HL-60 (cell line): ENCODE measurements at regions not wholly inside any gene's neighbourhood (a gene's known extent, or its start where the extent isn't known, plus 50 kb on each side); places are given as distances from the start of the nearest gene placed in this dataset.

Experiments
- DNase-seq, 2 experiments: peaks; one replicate each; pipeline ENCODE4 v3.0.0-alpha.2; 2010 to 2020; ENCODE audit warnings: low read depth in 1 of 2, low spot score in 1 of 2
- H3K27ac ChIP-seq: fragments of 250-450 bp; sonication (Bioruptor Pico); replicated peaks from 2 replicates; pipeline ENCODE4 v1.5.1; 2020; ENCODE audit warnings: mild to moderate bottlenecking, moderate library complexity
- H3K27me3 ChIP-seq: fragments of 250-450 bp; sonication (Bioruptor Pico); 2 replicates; pipeline ENCODE4 v1.5.1; 2021; ENCODE audit warnings: mild to moderate bottlenecking, moderate library complexity; ENCODE audit not compliant: insufficient read depth, poor library complexity, severe bottlenecking
- H3K4me3 ChIP-seq: replicated peaks from 2 replicates; pipeline ENCODE4 v1.5.1; 2011; ENCODE audit warnings: mild to moderate bottlenecking, control low read depth, low read length; ENCODE audit not compliant: insufficient read depth
- GABPA ChIP-seq: IDR thresholded peaks from 2 replicates; pipeline ENCODE4 v1.6.1; 2012; ENCODE audit warnings: low read depth
- POLR2AphosphoS5 ChIP-seq: IDR thresholded peaks from 2 replicates; pipeline ENCODE4 v1.6.1; 2012; ENCODE audit warnings: low read depth
- SPI1 ChIP-seq: IDR thresholded peaks from 2 replicates; pipeline ENCODE4 v1.6.1; 2012; ENCODE audit warnings: low read depth, mild to moderate bottlenecking, borderline replicate concordance
- TF ChIP-seq, protein P1 (sequence below): IDR thresholded peaks from one replicate; pipeline ENCODE4 v1.5.1; 2011; ENCODE audit warnings: low read length, control low read depth, inconsistent platforms; ENCODE audit not compliant: insufficient read depth
- TF ChIP-seq, protein P2 (sequence below): IDR thresholded peaks from 2 replicates; pipeline ENCODE4 v1.6.1; 2012; ENCODE audit warnings: low read depth; ENCODE audit not compliant: insufficient replicate concordance

DNA sequence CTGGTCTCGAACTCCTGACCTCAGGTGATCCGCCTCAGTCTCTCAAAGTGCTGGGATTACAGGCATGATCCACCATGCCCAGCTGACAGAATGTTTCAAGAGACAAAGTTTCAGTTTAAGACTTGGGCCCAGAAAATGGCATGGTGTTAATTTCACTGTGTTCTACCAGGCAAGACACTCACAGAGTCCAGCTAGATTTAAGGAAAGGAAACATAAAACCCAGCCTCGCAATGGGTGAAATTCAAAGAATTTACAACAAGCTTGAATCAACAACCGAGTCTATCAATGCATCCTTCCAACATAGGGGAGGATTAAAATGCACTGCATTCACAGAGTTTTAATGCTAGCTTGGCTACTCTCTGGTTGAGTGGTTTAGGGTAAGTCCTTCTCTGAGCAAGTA, 764.0 kb downstream of the XPNPEP1 start:
- TF ChIP-seq, protein P1, sequence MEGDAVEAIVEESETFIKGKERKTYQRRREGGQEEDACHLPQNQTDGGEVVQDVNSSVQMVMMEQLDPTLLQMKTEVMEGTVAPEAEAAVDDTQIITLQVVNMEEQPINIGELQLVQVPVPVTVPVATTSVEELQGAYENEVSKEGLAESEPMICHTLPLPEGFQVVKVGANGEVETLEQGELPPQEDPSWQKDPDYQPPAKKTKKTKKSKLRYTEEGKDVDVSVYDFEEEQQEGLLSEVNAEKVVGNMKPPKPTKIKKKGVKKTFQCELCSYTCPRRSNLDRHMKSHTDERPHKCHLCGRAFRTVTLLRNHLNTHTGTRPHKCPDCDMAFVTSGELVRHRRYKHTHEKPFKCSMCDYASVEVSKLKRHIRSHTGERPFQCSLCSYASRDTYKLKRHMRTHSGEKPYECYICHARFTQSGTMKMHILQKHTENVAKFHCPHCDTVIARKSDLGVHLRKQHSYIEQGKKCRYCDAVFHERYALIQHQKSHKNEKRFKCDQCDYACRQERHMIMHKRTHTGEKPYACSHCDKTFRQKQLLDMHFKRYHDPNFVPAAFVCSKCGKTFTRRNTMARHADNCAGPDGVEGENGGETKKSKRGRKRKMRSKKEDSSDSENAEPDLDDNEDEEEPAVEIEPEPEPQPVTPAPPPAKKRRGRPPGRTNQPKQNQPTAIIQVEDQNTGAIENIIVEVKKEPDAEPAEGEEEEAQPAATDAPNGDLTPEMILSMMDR, result no peak
- no peak for TF ChIP-seq SPI1
- TF ChIP-seq, protein P2, sequence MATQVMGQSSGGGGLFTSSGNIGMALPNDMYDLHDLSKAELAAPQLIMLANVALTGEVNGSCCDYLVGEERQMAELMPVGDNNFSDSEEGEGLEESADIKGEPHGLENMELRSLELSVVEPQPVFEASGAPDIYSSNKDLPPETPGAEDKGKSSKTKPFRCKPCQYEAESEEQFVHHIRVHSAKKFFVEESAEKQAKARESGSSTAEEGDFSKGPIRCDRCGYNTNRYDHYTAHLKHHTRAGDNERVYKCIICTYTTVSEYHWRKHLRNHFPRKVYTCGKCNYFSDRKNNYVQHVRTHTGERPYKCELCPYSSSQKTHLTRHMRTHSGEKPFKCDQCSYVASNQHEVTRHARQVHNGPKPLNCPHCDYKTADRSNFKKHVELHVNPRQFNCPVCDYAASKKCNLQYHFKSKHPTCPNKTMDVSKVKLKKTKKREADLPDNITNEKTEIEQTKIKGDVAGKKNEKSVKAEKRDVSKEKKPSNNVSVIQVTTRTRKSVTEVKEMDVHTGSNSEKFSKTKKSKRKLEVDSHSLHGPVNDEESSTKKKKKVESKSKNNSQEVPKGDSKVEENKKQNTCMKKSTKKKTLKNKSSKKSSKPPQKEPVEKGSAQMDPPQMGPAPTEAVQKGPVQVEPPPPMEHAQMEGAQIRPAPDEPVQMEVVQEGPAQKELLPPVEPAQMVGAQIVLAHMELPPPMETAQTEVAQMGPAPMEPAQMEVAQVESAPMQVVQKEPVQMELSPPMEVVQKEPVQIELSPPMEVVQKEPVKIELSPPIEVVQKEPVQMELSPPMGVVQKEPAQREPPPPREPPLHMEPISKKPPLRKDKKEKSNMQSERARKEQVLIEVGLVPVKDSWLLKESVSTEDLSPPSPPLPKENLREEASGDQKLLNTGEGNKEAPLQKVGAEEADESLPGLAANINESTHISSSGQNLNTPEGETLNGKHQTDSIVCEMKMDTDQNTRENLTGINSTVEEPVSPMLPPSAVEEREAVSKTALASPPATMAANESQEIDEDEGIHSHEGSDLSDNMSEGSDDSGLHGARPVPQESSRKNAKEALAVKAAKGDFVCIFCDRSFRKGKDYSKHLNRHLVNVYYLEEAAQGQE, result no peak
- TF ChIP-seq GABPA, result no peak
- no peak for TF ChIP-seq POLR2AphosphoS5
- H3K4me3 ChIP-seq, result no peak overlapping the region
- H3K27me3 ChIP-seq, result no peaks in the 10 kb centered on the region
- no peak for DNase-seq
- H3K27ac ChIP-seq, result no peak overlapping the region

DNA sequence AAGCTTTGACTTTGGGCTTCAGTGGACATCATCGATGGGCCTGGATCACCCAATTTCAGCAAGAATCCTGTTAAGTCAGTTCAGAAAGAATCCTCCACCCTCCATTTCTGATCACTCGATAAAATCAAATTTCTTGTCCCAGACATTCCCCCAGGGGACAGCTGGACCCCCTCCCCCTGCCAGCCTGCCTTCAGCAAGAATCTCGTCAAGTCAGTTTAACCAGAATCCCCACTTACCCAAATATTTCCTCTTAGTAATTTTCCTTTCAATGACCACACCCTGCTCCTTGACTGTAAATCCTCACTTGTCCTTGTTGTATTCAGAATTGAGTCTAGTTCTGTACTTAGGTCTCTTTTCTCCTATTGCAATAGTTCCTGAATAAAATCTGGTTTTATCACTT, 766.9 kb downstream of the XPNPEP1 start:
- no peaks in the 10 kb centered on the region for H3K27me3 ChIP-seq
- TF ChIP-seq GABPA (no peak), SPI1 (no peak), POLR2AphosphoS5 (no peak)
- TF ChIP-seq, protein P2, result no peak
- no peak for DNase-seq
- no peak overlapping the region for H3K27ac ChIP-seq
- H3K4me3 ChIP-seq, result no peak overlapping the region

DNA sequence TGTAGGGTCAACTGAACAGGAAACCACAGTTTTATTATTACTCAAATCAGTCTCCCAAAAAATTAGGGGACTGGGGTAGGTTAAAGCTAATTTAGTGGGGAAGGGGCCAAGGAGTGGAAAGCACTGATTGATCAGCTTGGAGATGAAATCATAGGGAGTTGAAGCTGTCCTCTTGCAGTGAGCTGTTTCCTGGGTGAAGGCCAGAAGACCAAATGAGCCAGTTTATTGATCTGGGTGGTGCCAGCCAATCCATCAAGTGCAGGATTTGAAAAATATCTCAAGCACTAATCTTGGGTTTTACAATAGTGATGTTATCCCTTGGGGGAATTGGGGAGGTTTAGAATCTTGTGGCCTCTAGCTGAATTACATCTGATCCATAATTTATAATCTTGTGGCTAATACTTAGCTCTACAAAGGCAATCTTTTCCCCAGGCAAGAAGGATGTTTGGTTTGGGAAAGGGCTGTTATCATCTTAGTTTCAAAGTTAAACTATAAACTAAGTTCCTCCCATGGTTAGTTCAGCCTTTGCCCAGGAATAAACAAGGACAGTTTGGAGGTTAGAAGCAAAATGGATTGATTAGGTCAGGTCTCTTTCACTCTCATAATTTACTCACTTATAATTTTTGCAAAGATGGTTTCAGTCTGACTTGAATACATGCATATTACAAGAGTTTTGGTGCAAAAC, 773.5 kb downstream of the XPNPEP1 start:
- Histone ChIP-seq H3K4me3 (no peak overlapping the region), H3K27ac (no peak overlapping the region), H3K27me3 (no peaks in the 10 kb centered on the region)
- TF ChIP-seq, protein P2, result no peak
- TF ChIP-seq, protein P1, result no peak
- TF ChIP-seq POLR2AphosphoS5 (no peak), SPI1 (no peak), GABPA (no peak)
- DNase-seq, result no peak
